SHP77 (cell line): ENCODE measurements at regions not wholly inside any gene's neighbourhood (a gene's known extent, or its start where the extent isn't known, plus 50 kb on each side); places are given as distances from the start of the nearest gene placed in this dataset.
"Not testable (repeated sequence)": the region's sequence is repeated elsewhere in the genome, so short reads cannot be mapped to it uniquely, and the experiment has no call there.

Experiments used
- DNase-seq, 2 experiments: peaks; one replicate each; lab custom pipeline; 2025; lab: John Stamatoyannopoulos, UW

DNA sequence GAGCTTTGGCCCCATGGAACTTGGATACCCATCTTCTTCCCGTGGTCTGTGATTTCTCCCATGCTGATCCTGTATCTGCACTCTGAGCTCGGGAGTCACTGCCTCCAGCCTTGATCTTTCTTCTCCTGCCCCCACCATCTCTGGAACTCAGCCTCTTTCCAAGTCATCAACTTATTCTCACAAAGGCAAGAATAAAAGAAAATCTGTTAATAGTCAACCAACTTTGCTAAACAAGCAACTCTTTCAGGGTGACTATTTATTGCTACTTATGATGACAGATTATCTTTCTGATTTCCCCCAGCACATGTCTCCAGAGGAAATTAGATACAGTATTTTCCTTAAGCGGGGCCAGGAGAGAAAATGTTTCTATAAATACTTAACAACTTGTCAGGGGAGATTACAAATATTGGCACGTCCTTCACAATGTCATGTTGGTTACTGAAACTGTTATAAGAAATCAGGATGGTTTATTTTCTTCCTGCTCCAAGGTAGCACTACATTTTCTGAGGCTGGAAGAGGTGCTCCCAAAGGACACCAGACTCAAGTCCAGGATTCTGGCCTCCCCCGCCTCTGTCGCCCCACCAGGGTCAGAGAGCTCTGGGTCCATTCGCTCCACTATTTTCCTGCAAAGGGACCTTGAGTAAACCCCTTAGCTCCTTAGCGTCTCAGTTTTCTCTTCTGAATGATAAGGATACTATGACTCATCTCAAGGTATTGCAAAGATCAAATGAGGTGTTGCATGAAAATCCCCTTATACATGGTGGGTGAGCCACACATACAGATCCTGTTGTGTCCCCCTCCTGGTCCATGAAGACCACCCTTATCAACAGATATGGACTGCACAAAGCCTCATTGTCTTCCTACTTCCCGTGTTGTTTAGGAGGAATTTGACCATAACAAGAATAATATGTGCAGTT is 205.2 kb upstream of the WSCD1 start:
- no peak for DNase-seq

DNA sequence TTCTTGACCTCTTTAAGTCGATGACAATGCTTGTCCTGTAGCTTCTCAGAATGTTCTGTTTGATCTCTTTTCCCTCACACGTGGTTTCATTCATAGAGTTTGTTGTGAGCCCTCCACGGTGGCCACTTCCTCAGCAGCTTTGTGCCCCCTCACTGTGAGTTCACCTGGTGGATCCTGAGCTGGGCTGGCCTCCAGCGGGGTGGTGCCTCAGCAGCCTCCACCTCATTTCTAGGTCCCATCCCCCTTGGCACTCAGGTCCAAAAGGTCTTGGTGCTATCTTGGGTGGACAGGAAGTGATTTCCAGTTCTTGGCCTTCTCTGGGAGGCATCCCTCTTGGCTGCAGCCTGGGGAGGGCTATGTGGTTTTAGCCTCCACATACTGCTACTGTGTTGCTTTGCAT is 203.2 kb upstream of the WSCD1 start:
- DNase-seq: no peak

DNA sequence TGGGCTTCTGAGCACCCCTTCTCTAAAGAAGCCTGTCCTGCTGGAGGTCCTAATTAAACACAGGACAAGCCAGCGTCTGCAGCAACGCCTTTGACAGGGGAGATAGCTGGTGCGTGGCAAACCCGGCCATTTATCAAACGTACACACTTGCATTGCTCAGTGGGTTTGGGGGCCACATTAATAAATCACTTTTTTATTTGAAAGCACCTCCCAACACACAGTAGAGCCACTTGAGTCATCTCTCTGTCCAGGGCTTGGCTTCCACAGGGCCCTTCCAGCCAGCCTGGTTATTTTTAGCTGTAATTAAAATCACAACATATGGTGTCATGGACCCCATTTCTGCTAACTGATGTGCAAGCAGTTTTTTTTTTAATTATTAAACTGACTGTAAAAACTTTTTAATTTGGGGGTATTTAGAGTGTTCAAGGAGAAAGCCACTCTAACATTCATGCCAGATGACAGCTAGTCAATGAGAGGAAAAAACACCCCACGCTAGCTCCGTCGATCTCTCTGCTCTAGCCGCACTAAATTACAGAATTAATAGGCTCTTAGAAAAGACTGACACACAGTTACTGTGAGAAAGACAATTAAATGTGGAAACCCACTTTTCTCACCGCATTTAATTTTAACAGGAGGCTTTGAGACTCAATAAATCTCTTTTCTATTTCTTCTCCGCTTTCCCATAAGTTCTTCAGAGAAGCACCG is 201.0 kb upstream of the WSCD1 start:
- DNase-seq: no peak

DNA sequence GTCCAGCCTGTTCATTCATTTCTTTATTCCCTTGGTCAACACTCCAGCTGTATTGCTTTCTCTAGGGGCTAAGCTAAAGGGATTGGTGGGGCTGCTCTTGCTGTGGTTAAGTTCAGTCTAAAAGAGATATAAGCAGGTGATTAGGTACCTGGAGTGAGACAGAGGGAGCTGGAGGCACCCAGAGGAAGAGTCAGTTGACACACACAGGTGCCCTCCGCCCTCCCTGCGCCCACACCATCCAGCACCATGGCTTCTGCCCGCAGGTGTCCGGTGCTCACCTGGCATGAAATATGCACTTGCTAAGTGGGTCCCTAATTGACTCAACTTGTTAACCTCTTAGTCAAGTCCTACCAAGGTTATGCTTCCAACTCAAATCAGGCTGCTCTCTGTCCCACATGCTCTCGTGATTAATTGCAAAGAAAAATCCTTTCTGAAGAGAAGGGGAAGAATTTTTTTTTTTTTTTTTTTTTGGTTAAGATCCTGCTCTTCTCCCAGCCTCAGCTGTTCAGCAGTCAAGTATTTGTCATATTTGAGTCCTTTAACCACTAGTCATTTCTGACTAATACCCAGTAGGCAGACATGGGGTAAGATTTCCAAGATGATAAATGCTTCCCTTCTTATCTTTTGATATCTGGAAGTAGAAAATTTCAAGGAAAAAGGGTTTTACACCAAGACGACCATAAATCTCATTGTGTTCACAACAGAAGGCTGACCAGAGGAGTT is 199.8 kb upstream of the WSCD1 start:
- no peak for DNase-seq

DNA sequence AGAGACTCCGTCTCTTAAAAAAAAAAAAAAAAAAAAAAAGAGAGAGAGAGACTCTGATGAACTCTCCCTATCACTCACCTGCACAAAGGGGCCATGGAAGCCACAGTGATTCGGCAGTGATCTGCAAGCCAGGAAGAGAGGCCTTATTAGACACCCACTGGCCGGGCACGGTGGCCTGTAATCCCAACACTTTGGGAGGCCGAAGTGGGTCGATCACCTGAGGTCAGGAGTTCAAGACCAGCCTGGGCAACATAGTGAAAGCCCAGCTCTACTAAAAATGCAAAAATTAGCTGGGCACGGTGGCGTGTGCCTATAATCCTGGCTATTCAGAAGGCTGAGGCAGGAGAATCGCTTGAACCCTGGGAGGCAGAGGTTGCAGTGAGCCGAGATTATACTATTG is 198.5 kb upstream of the WSCD1 start:
- DNase-seq: no peak

DNA sequence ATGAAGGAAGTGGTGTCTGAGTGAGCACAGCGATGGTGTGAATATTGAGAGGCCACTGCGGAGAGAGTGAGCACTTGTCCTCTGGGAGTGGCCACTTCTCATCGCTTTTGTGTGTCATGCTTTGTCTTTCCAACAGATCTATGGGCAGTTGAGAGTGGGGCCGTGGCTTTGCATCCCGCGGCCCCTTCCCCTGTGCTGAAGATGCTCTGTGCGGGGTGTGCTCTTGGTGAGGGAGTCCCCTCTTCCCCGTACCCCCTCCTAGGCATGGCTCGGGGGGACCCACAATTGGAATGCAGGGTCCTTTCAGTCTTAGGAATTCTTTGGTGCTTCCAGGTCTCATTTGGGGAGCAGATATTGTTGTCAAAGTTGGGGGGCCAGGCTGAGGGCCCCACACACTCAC is 197.3 kb upstream of the WSCD1 start:
- no peak for DNase-seq

DNA sequence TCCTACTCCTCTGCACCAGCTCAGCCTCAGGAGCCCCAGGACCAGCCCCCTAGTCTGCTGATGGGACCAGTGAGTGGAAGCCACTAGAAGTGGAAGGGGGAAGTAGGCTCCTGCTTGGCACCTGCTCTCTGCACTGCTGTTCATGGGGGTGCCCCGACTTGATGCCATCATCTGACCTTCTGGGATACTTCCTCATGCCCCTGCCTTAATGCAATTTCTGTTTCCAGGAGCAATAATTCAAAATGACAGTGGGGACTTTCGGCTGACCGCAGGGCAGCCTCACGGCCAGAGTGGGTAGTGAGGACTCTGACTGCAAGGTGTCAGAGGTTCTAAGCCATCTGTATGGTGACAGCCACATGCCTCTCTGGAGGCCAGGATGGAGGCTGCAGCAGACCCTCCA is 196.4 kb upstream of the WSCD1 start:
- DNase-seq: no peak

DNA sequence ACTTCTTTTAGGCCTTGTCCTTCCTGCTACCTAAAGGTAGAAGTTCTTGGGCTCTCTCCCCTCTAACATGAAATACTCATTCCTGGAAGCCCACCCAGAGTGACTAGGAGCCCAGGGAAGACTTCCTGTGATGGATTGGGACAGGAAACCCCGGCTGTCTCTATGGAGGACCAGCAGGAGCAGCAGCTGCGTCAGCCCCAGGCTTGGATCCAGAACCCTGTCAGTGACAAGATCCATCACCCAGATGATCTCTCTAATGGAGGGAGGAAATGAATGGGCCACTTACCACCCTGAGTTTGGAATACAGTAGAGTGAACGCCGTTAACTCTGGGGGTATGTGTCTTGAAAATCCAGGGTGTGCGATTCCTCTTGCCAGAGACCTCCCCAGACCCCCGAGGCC is 195.7 kb upstream of the WSCD1 start:
- no peak for DNase-seq

DNA sequence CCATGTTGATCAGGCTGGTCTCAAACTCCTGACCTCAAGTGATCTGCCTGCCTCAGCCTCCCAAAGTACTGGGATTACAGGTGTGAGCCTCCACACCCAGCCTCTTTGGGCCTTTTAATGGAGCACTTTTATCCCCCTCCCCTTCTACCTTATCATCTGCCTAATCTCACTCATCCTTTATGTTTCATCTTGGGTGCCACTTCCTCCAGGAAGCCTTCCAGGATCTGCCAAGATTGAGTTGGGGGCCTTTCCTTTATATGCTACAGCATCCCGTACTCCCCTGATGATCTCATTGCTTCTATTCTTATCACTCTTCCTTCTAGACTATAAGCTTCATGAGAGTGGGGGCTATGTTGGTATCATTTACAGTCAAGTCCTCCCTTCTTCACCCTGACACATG is 192.8 kb upstream of the WSCD1 start:
- DNase-seq: no peak

DNA sequence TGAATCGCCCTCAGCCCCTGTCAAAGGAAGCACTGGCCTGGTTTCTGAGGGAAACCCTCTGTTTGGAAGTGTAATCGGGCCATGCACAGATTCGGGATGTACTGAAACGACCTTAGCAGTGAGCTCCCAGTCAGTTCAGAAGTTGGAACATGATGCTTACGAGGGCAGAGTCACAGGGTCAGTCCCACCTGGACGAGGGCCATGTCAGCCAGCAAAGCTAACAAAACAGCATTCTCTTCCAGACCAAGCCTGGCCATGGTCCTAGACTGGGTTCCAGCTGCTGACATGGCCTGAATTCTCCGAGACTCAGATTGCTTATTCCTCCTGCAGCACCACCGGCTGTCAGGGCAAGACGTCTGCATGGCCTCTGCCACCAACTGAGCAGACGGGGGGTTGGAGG is 192.2 kb upstream of the WSCD1 start:
- no peak for DNase-seq

DNA sequence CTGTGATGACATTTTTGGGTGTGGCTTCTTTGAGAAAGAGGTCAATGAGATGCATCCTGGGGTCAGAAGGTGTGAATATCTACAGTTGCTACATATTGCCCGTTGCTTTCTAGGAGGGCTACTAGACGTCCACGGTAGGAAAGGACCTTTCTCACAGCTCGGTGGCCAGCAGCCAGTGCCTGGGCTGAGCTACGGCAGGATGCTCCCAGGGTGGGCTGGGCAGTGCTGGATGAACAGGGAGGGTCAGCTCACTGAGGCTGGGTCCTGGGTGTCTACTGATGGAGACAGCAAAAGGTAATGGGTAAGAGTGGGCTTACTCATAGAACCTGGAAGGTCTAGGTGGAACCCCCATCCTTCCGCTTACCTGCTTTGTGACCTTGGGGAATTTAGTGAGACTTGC is 188.3 kb upstream of the WSCD1 start:
- no peak for DNase-seq

DNA sequence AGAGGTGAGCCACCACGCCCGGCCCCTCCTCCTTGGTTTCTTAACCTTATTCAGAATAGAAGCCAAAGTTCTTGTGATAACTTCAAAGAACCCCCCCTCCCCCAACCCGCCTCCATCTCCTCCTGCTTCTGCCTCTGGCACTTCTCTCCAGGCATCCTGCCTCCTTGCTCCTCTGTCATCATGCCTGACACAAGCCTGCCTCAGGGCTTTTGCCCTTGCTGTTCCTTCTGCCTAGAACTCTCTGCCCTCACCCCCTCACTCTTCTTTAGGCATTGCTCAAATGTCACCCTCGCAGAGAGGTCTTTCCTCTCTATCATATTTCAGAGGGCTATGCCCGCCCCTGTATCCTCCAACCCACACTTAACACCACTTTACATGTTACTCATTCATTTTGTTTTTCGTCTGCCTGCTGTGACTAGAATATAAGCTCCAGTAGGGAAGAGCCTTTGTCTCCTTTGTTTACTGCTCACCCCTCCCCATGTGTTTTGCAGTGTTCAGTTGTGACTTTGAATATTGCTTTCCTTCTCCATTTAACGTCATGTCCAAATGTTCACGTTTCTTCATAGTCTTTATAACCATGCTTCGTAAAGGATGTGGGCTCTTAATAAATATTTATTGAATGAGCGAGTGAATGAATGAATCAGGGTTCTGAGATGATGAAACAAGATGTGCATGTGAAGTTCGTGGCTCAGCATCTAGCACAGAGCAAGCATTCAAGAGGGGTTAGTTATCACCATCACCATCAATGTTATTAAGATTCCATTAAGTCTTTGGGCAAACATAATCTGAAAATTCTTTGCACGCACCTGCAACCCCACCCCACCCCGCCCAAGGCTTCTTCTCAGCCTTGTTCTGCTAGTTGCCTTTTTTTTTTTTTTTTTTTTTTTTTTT is 186.2 kb upstream of the WSCD1 start:
- DNase-seq: no peak

DNA sequence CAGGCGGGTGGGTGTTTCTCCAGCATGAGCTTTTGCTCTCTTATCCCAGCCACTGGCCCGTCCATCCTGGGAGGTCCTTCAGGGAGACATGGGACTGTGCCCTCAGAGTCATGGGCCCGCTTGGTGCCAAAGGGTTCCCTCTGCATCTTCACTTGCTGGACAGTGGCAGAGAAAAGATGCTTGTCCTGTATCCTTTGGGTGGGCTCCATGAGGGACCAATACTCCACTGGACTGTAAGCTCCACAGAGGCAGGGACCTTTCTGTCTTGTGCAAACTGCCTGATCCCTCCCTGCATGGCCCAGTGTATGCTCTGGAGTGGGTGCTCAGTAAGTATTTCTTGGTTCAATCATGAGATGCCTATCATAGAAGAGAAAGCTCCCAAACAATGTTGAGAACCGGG is 184.8 kb upstream of the WSCD1 start:
- DNase-seq: no peak

DNA sequence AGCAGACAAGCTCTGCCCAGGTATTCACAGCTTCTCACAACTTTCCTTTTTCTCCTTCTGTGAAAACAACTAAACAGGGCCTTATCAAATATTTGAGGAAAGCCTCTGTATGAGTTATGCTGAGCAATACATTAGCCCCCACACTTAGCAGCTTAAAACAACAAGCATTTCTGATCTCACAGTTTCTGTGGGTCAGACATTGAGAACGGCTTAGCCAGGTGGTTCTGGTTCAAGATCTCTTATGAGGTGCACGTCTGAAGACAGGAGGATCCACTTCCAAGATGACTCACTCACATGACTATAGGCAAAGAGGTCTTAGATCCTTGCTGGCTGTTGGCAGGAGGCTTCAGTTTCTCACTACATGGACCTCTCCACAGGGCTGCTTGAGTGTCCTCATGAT is 181.4 kb upstream of the WSCD1 start:
- DNase-seq: no peak

DNA sequence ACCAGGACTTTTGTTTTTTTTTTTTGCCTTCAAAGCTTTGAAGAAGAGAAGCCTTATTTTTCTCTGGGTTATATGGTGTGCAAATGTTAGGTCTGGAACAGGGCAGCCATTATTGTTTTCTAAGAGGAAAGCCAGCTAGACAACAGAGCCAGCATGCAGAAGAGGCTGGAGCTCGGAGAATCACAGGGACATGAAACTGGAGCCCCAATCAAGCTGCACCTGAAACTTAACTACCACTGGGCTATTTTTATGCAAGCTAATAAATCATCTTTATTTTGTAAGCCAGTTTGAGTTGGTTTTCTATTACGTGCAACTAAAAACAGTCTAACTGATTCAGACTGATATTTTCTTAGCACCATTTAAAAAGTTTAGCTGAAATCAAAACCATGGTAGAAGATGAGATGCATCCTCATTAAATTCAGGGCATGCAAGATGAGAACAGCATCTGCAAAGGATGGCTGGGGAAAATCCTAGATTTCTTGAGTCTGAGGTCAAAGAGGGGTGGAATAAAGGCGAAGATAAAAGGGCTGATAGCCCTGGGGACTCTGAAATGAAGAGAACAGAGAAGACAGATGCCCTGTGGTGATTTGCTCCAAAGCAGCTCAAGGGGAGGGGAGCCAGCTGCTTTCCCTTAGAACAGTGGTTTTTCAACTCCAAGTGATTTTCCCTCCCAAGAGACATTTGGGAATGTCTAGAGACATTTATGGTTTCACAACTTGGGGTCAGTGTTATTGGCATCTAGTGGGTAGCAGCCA is 177.1 kb upstream of the WSCD1 start:
- no peak for DNase-seq

DNA sequence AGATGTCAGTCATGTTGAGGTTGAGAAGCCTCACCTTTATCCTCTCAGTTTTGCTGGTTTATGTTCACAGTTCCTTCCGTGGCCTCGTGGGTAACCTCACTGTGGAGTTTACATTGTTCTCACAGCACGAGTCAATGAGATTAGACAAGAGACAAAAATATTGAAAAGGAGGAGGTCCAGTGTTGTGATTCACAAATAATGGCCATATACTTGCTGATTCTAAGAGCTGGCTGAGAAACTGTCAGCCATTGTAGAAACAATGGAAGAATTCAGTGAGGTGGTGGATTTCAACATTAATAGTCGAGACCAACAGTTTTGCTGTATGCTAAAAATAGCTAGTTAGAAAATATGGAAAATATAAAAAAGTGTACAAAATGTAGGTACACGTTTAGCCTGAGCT is 176.4 kb upstream of the WSCD1 start:
- DNase-seq: no peak

DNA sequence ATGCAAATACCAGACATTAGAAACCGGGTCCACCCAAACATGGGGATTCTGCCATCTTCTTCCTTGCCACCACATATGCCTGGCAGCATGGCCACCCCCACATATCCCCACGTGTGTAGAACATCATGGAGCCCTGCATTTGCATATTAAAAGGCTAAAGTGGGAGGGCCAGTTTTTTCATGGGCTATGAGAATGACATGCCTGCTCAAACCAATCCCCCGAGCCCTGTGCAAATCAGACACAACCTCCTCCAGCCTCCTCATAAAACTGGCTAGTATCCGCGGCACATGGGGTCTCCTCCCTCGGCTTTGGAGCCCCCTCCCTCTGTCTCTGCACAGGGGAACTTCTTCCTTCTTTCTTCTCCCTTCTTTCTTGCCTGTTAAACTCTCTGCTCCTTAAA is 174.9 kb upstream of the WSCD1 start:
- no peak for DNase-seq

DNA sequence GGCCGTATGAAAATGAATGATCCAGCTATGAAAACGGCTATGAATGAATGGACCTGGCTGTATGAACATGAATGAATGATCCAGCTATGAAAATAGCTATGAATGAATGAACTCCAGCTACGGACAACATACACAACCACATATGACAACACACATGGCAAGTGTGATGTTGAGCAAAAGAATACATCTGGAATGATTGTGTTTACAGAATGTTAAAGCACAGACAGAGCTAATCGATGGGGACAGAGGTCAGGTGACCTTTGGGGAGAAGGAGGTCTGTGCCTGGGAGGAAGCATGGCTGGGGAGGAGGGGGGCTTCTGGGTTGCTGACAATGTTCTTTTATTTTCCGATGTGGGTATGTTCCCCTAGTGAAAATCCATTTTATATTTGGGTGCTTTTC is 174.0 kb upstream of the WSCD1 start:
- DNase-seq: no peak

DNA sequence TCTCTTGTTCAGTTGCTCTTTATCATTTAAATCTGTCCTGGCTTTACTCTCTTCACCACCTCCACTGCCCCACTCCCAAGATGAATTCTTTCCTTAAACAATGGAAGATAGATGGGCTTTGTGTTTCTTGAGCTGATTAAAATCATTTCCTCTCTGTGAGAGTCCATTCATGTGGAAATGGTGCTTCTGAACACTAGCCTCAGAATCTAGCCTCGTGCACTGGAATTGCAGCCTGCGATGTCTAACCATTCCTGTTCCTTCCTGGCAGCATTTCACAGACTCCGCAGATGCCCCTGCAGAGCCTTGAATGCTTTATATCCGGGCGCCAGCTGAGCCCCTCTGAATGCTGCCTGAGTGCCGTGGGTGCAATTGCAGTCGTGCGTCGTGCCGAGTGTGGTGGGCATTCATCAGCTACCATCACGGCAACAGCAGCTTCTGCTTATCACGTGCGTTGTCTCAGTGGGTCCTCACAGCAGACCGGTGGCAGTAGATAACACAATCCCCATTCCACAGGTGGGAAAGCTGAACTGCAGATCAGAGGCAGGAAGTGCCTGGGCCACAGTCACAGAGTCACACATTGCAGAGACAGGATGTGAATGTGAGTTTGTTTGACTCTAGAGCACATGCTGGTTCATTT is 172.8 kb upstream of the WSCD1 start:
- no peak for DNase-seq

DNA sequence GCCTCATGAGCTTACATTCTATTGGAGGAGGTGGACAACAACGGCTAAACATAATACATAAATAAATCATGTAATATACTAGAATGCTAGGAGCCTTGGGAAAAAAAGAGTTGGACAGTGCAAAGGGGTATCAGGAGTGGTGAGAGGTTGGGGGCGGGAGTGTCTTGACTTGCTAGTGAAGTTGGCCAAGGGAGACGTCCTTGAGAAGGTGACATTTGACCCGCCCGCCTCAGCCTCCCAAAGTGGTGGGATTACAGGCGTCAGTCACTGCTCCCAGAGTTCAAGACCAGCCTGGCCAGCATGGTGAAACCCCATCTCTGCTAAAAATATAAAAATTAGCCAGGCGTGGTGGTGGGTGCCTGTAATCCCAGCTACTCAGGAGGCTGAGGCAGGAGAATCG is 172.2 kb upstream of the WSCD1 start:
- DNase-seq: not testable (repeated sequence)

DNA sequence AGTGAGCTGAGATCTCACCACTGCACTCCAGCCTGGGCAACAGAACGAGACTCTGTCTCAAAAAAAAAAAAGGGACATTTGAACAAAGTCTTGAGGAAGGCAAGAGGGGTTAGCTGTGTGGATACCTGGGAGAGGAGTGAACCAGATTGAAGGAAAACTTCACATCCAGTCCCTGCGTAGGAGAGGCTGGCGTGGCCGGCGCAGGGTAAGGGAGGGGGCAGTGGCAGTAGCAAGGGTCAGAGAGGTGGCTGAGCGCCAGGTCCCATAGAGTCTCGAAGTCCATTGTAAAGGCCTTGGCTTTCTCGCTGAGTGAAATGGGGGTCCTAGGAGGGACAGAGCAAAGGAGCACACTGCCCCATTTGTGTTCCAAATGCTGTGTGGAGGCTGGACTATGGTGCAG is 171.8 kb upstream of the WSCD1 start:
- no peak for DNase-seq
